Subcutaneous abdominal adipose tissue (tissue), 5 donors: ENCODE measurements at regions not wholly inside any gene's neighbourhood (a gene's known extent, or its start where the extent isn't known, plus 50 kb on each side); places are given as distances from the start of the nearest gene placed in this dataset.

Experiments used
- H3K27ac ChIP-seq: one replicate; pipeline ENCODE4 v1.7.0; 2013; ENCODE audit warnings: low read depth, mild to moderate bottlenecking, inconsistent platforms, low read length, moderate library complexity
- H3K27me3 ChIP-seq, 5 donors: one replicate each; pipeline ENCODE4 v1.7.0; 2013; ENCODE audit warnings: low read length in 5 of 5, inconsistent platforms in 1 of 5; ENCODE audit not compliant: control insufficient read depth in 5 of 5, insufficient read depth in 4 of 5
- H3K36me3 ChIP-seq, 5 donors: one replicate each; pipeline ENCODE4 v1.7.0; 2013; ENCODE audit warnings: low read length in 5 of 5; ENCODE audit not compliant: control insufficient read depth in 5 of 5, insufficient read depth in 5 of 5
- H3K4me1 ChIP-seq, 5 donors: one replicate each; pipeline ENCODE4 v1.7.0; 2013; ENCODE audit warnings: low read length in 5 of 5, mild to moderate bottlenecking in 3 of 5, moderate library complexity in 1 of 5; ENCODE audit not compliant: control insufficient read depth in 5 of 5, insufficient read depth in 5 of 5
- H3K4me3 ChIP-seq, 5 donors: one replicate each; pipeline ENCODE4 v1.7.0; 2013; ENCODE audit warnings: low read length in 5 of 5, low read depth in 1 of 5
- H3K9ac ChIP-seq, 5 donors: one replicate each; pipeline ENCODE4 v1.7.0; 2013; ENCODE audit warnings: low read length in 5 of 5, mild to moderate bottlenecking in 4 of 5, moderate library complexity in 3 of 5
- H3K9me3 ChIP-seq, 5 donors: one replicate each; pipeline ENCODE4 v1.7.0; 2013; ENCODE audit warnings: low read length in 5 of 5; ENCODE audit not compliant: control insufficient read depth in 5 of 5
- donor health status: healthy.
- donor health status: healthy.
- donor health status: healthy.
- donor health status: healthy.
- donor health status: healthy.

GRCh38 chr11:126114486-126115126 is 51.9 kb upstream of the CDON start:
- Histone ChIP-seq H3K36me3 (no peaks in the 10 kb centered on the region), H3K27me3 (no peaks in the 10 kb centered on the region), H3K27ac (peak overlapping the region; percentile 97), H3K9me3 (no peaks in the 10 kb centered on the region), H3K4me1 (peaks cover 18 to 75% (median 68%) of the 10 kb centered on the region in 5 donors), H3K9ac (peak overlapping the region in 4 of 5 donors; percentile 51 to 75 (median 68)), H3K4me3 (no peak overlapping the region)

GRCh38 chr11:126113963-126114362 is 51.3 kb upstream of the CDON start:
- H3K27ac ChIP-seq = peak overlapping the region; percentile 97
- peak overlapping the region in 4 of 5 donors; percentile 49 to 75 (median 60) for H3K9ac ChIP-seq
- H3K36me3 ChIP-seq = no peaks in the 10 kb centered on the region

GRCh38 chr11:126113515-126113957 is 50.9 kb upstream of the CDON start:
- peaks cover 14 to 64% (median 63%) of the 10 kb centered on the region in 5 donors for H3K4me1 ChIP-seq
- peak overlapping the region; percentile 97 for H3K27ac ChIP-seq
- no peaks in the 10 kb centered on the region for H3K9me3 ChIP-seq
- H3K36me3 ChIP-seq = no peaks in the 10 kb centered on the region
- H3K4me3 ChIP-seq = peak overlapping the region in 1 of 5 donors; percentile 40
- H3K9ac ChIP-seq = peak overlapping the region in 2 of 5 donors; percentile 21 to 75
- H3K27me3 ChIP-seq = no peaks in the 10 kb centered on the region

More at GRCh38 chr11:126113963-126114362, 51.3 kb upstream of the CDON start:
- Histone ChIP-seq H3K4me3 (no peak overlapping the region), H3K4me1 (peaks cover 14 to 69% (median 66%) of the 10 kb centered on the region in 5 donors), H3K9me3 (no peaks in the 10 kb centered on the region), H3K27me3 (no peaks in the 10 kb centered on the region)

GRCh38 chr11:126113012-126113411 is 50.3 kb upstream of the CDON start:
- H3K9me3 ChIP-seq = no peaks in the 10 kb centered on the region
- peak overlapping the region; percentile 97 for H3K27ac ChIP-seq
- H3K4me3 ChIP-seq = peak overlapping the region in 4 of 5 donors; percentile 17 to 40 (median 28)
- peaks cover 14 to 63% (median 63%) of the 10 kb centered on the region in 5 donors for H3K4me1 ChIP-seq
- H3K9ac ChIP-seq = peak overlapping the region in 2 of 5 donors; percentile 21 to 38
- no peaks in the 10 kb centered on the region for H3K36me3 ChIP-seq
- no peaks in the 10 kb centered on the region for H3K27me3 ChIP-seq

- H3K27ac ChIP-seq = peak overlapping the region; percentile 97
- peak overlapping the region in 3 of 5 donors; percentile 17 to 40 (median 31) for H3K4me3 ChIP-seq
- H3K4me1 ChIP-seq = peaks cover 14 to 63% (median 63%) of the 10 kb centered on the region in 5 donors
Observed at GRCh38 chr11:126112547-126112946, 49.9 kb upstream of the CDON start.

More at GRCh38 chr11:126112547-126112946, 49.9 kb upstream of the CDON start:
- Histone ChIP-seq H3K27me3 (no peaks in the 10 kb centered on the region), H3K9me3 (no peaks in the 10 kb centered on the region), H3K9ac (no peak overlapping the region), H3K36me3 (no peaks in the 10 kb centered on the region)
